ENCODE measurements at regions not wholly inside any gene's neighbourhood (a gene's known extent, or its start where the extent isn't known, plus 50 kb on each side); places are given as distances from the start of the nearest gene placed in this dataset.

GRCh38 chr6:40194447-40195170 is 260.3 kb upstream of the MOCS1 start:
- TF ChIP-seq CTCF (IDR thresholded peaks at IDR 0.05), result no peak
- no peak for TF ChIP-seq POLR2A (IDR thresholded peaks at IDR 0.05)
- 64 to 81% methylated on average over 3 of the region's 3 CpGs for WGBS, 2 donors
- no peak for DNase-seq (ENCODE audit: low spot score in 2 of 2)

GRCh38 chr6:40192516-40192915 is 258.3 kb upstream of the MOCS1 start:
- 74 to 80% methylated on average over 4 of the region's 4 CpGs for WGBS, 2 donors
- TF ChIP-seq POLR2A (IDR thresholded peaks at IDR 0.05), result no peak
- no peak for TF ChIP-seq CTCF (IDR thresholded peaks at IDR 0.05)

More at GRCh38 chr6:40194447-40195170, 260.3 kb upstream of the MOCS1 start:
- intact Hi-C loops (cut with DNase I; ENCODE audit: low total_unique reads), result no loop called here
- H3K4me3 ChIP-seq (ENCODE audit: low read depth, poor library complexity, severe bottlenecking), result no peak overlapping the region

GRCh38 chr6:40188931-40189330 is 254.7 kb upstream of the MOCS1 start:
- no peak for TF ChIP-seq CTCF (IDR thresholded peaks at IDR 0.05)
- no peak for TF ChIP-seq POLR2A (IDR thresholded peaks at IDR 0.05)
- 24 to 39% methylated on average over 1 of the region's 1 CpG for WGBS, 2 donors
- H3K4me3 ChIP-seq (ENCODE audit: low read depth, poor library complexity, severe bottlenecking), result no peak overlapping the region
- intact Hi-C loops (cut with DNase I; ENCODE audit: low total_unique reads), result no loop called here
- no peak for DNase-seq (ENCODE audit: low spot score in 2 of 2)

More at GRCh38 chr6:40192516-40192915, 258.3 kb upstream of the MOCS1 start:
- no peak overlapping the region for H3K4me3 ChIP-seq (ENCODE audit: low read depth, poor library complexity, severe bottlenecking)
- DNase-seq (ENCODE audit: low spot score in 2 of 2), result no peak
- intact Hi-C loops (cut with DNase I; ENCODE audit: low total_unique reads), result no loop called here

- TF ChIP-seq CTCF (IDR thresholded peaks at IDR 0.05) (no peak), POLR2A (IDR thresholded peaks at IDR 0.05) (no peak)
- WGBS, 2 donors, result 44 to 62% methylated on average over 5 of the region's 5 CpGs
- intact Hi-C loops (cut with DNase I; ENCODE audit: low total_unique reads), result no loop called here
- no peak for DNase-seq (ENCODE audit: low spot score in 2 of 2)
- no peak overlapping the region for H3K4me3 ChIP-seq (ENCODE audit: low read depth, poor library complexity, severe bottlenecking)
Measured at GRCh38 chr6:40187535-40188144, 253.4 kb upstream of the MOCS1 start.

GRCh38 chr6:40185486-40185885 is 251.2 kb upstream of the MOCS1 start:
- intact Hi-C loops (cut with DNase I; ENCODE audit: low total_unique reads), result no loop called here
- H3K4me3 ChIP-seq (ENCODE audit: low read depth, poor library complexity, severe bottlenecking), result no peak overlapping the region
- DNase-seq (ENCODE audit: low spot score in 2 of 2), result no peak
- TF ChIP-seq POLR2A (IDR thresholded peaks at IDR 0.05), result no peak
- TF ChIP-seq CTCF (IDR thresholded peaks at IDR 0.05), result no peak
- WGBS, 2 donors, result 86 to 100% methylated on average over 1 of the region's 1 CpG

Measured in lower leg skin (tissue), 4 donors.